ENCODE measurements at regions not wholly inside any gene's neighbourhood (a gene's known extent, or its start where the extent isn't known, plus 50 kb on each side); places are given as distances from the start of the nearest gene placed in this dataset.

- DNase-seq, result no peak
Observed at GRCh38 chr15:47998619-47999019, 122.2 kb upstream of the SLC24A5 start.

DNA sequence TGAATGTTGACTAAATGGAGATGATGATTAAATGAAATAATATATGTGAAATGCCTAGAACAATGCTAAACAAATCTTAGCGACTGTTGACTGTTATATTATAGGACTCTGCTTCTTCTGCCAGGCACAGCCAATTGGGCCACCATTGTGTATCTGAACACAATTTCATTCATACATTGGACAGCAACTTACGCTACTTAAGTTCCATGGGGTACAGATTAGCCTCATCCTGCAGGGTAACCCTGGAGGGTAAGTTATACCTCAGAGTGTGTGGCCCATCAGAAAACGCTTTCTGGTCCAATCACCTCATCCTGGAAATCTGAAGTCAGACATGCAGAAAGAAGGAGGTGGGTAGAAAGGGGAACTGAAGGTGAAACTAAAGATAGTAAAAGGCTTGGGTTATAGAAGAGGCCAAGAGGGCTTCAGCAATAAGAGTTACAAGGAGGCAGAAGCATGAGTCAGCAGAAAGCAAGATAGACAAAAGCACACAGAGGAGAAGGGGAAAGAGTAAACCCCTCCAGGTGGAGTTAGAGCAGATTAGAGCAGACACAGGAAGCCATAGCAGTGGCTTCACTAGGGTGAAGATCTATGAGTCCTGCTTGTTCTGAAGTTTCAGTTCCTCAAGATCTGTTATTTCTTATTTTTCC, 119.3 kb upstream of the SLC24A5 start:
- DNase-seq, result no peak

- peak; percentile 70 for DNase-seq
Observed at GRCh38 chr15:48002767-48003166, 118.0 kb upstream of the SLC24A5 start.

DNA sequence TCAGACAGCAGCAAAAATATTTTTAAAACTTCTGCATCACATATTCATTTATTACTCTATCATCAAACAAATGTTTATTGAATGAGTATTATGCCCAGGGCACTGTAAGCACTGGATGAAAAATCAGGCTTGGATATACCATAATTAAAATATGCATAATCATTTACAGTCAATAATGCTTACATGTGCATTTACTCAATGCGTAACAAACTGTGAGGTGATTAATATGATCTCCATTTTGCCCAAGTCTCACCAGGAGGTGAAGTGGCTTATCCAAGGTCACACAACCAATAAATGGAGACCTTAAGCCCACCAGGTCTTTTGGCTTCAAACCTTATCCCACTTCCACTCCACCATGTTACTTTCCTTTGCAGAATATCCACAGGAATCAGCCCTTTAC, 117.3 kb upstream of the SLC24A5 start:
- no peak for DNase-seq

- no peak for DNase-seq
Observed at GRCh38 chr15:48005077-48005476, 115.7 kb upstream of the SLC24A5 start.

GRCh38 chr15:48006031-48006511, 114.7 kb upstream of the SLC24A5 start:
- no peak for DNase-seq

- no peak for DNase-seq
Observed at GRCh38 chr15:48010316-48010715, 110.5 kb upstream of the SLC24A5 start.

DNA sequence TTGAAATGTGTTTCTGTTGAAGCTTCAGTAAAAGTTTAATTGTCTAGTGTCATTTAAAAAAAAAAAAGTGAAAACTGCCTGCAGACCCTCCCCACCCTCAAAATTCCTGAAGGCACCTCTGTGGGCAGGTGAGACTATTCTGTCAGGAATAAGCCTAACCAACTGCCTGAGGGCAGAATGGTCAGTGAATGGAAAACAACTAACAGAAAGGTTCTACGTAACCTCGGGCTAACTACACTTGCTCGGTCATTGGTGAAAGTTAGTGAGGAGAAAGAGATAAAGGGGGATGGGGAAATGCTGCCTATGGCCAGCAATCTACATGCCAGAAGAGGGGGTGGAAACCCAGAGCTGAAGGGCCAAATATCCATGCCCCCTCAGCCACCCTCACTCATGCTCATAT, 108.6 kb upstream of the SLC24A5 start:
- DNase-seq, result no peak

DNA sequence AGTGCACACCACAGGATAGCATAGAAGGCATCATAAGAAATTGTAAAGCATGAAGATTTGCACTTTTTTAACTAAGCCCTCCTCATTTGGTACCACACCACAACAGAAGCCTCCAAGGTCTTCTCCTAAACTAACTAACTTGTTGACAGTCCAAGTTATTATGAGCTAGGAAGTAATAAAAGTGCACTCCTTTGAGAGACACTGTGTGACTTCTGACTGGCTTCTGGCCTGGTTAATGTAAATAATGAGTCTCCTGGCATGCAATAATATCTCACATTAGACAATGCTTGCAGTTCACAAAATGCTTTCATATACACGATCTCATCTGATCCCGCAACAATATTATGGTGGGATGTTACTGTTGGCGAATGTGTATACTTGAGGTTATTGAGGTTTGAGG, 103.9 kb upstream of the SLC24A5 start:
- no peak for DNase-seq

DNA sequence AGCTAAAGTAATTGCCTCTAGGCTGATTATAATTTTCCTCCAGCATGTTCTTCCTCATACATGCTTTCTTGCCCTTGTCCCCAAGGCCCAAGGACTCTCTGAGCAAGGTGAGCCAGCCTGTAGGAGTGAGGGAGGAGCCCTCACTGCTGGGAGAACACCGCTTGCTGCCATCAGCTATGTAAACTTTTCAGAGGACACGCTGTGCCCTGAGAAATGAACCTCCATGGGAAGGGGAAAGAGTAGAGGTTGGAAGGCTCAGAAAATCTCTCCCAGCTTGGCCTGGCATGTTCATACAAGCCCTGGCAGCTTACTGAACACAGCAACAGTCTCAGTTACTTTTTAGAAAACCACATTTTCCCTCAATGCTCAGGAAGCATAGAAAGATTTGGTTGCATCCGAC, 103.0 kb upstream of the SLC24A5 start:
- DNase-seq, result no peak

DNA sequence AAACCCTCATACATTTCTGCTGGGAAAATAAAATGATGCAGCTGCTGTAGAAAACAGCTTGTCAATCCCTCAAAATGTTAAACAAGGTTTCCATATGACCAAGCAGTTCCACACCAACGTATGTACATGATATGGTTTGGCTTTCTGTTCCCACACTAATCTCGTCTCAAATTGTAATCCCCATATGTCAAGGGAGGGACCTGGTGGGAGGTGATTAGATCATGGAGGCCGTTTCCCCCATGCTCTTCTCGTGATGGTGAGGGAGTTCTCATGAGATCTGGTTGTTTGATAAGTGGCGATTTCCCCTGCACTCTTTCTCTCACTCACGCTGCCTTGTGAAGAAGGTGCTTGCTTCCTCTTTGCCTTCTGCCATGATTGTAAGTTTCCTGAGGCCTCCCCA, 100.6 kb upstream of the SLC24A5 start:
- no peak for DNase-seq

DNA sequence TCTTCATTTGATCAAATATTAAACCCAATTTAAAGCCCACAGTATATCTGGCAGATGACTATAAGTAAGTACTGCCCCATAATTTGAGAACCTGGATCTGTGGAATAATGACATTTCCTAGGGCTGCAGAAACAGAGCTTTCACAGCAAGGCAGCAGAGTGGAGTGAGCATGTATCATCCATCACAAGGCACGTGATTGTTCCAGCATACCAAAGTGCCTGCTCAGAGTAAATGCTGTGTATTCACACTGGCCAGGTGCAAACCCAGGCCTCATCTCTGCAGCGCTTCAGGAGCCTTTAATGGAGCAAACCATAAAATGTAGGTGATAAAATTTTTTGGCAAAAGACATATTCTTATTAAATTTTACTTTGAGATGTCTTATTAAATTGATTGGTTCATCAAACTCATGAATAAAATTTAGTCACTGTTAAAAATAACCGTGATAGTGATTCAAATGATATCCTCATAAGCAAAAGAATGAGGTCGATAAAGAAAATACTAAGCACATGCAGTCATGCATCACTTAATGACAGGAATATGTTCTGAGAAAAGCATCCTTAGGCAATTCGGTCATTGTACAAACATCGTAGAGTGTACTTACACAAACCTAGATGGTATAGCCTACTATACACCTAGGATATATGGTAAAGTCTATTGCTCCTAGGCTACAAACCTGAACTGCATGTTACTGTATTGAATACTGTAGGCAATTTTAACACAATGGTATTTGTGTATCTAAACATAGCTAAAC, 99.3 kb upstream of the SLC24A5 start:
- DNase-seq, result no peak

GRCh38 chr15:48025118-48025517, 95.7 kb upstream of the SLC24A5 start:
- no peak for DNase-seq

DNA sequence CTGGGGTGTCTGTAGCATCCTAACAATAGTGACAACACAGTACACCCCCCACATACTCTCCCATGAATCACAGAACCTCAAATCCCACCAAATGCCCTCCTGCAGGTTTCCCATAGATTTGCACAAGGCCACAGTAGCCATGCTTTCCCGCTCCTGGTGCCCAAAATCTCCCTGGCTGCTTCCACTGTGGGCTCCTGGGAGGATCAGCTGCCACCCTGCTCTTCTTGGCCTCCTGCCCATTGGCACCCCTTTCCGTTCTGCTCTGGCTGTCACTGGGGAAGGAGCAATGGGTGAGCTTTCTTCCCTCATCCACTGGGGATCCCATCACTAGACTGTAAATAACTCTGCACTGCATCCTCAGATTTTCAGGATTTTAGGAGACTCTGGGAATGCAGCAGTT, 92.1 kb upstream of the SLC24A5 start:
- no peak for DNase-seq

GRCh38 chr15:48029642-48030041, 91.1 kb upstream of the SLC24A5 start:
- DNase-seq, result no peak

- no peak for DNase-seq
Observed at GRCh38 chr15:48031466-48031865, 89.3 kb upstream of the SLC24A5 start.

DNA sequence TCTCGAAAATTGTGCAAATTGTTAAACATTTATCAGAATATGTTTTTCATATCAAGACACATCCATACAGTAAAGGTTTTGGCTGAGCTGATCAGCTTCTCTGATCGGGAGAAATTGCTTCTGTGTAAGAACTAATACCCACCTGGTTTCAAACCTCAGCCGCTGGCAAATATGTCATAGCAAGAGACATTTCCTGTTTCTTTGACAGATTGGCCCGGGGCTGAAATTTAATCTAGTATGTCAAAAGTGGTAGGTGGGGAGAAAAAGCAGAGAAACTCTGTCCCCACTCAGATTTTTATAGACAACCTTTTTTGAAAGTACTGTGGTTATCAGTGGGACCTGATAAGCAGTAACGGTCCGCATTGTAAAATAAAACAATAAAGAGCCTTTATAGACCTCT, 88.8 kb upstream of the SLC24A5 start:
- no peak for DNase-seq

DNA sequence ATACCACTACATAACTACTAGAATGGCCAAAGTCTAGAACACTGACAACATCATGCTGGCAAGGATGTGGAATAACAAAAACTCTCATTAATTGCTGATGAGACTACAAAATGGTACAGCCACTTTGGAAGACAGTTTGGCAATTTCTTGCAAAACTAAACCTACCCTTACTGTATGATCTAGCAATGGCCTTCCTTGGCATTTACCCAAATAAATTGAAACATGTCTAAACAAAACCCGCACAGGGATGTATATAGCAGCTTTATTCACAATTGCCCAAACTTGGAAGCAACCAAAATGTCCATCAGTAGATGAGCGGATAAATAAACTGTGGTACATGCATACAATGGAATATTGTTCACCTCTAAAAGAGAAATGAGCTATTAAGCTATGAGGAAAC, 87.9 kb upstream of the SLC24A5 start:
- DNase-seq, result no peak

DNA sequence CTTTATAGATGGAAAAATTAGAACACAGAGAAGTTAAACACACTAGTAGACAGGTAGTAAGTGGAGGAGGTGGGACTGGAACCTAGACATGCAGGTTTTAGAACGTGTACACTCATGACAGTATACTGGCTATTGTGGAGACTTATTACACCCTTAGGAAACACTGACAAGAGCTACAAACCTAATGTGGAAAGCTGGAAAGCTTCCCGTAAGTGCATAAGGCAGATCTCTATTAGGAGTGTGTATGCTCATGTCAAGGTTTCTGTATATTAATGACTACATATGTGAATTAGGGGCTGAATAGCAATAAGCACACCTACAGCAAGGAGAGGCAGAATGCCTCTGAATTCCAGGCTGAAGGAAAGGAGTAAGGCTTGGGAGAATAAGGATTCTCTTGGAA, 82.6 kb upstream of the SLC24A5 start:
- DNase-seq, result no peak

- no peak for DNase-seq
Observed at GRCh38 chr15:48040166-48040817, 80.5 kb upstream of the SLC24A5 start.

GRCh38 chr15:48041454-48041853, 79.3 kb upstream of the SLC24A5 start:
- no peak for DNase-seq

DNA sequence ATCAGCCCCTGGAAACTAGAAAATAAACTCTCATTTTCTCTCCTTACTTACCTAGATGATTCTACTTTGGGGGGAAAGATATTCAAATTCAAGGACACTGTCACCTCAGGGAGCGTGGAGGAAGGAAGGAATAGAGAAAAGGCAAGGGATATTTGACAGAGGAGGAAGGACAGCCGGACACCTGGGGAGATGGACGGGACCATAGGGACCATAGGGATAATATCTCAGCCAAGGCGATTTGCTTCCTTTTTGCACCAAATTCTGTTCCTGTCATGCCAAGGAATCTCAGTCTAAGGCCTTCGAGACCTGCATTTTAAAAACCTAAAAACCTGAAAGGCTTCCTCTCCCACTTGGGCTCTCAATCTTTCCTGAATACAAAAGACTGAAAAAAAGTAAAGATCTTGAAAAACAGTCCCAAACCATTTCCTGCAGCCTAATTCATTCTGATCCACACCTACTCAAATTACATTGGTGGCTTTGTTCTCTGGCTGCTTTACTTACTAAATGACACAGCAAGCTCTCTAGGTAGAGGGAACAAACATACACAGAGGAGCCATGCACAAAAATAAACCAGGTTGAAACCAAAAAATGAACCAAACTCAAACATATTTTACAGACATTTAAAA, 73.9 kb upstream of the SLC24A5 start:
- DNase-seq, result no peak

- no peak for DNase-seq
Observed at GRCh38 chr15:48049736-48050135, 71.1 kb upstream of the SLC24A5 start.

DNA sequence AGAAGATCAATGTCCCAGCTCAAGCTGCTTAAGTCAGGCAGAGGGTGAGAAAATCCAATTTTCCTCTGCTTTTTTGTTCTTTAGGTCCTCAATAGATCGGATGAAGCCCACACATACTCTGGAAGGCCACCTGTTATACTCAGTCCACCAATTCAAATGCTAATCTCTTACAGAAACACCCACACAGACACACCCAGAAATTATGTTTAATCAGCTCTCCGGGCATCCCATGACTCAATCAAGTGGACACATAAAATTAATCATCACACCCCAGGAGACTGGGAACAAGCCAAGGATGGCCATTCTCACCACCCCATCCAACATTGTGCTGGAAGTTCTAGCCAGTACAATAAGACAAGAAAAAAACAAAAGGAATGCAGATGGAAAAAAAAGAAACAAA, 67.8 kb upstream of the SLC24A5 start:
- DNase-seq, result no peak
